Right lobe of liver (tissue), 4 donors: ENCODE measurements at regions not wholly inside any gene's neighbourhood (a gene's known extent, or its start where the extent isn't known, plus 50 kb on each side); places are given as distances from the start of the nearest gene placed in this dataset.

Source experiments
- CTCF ChIP-seq, 4 donors: fragments of 200-600 bp in 3 of 4; fragments of 450-650 bp in 1 of 4; IDR thresholded peaks; one replicate each; pipeline versions ENCODE4 v1.5.1 to v1.8.0; 2016 to 2022; ENCODE audit warnings: antibody characterized with exemption in 4 of 4, mild to moderate bottlenecking in 2 of 4
- POLR2A ChIP-seq: fragments of 450-650 bp; IDR thresholded peaks from one replicate; pipeline ENCODE4 v1.6.1; 2017; ENCODE audit warnings: antibody characterized with exemption, mild to moderate bottlenecking
- donor health status: DM: no; HTN: no; CAD: no.
- donor health status: DM: no; HTN: no; CAD: no.
- donor health status: DM: no; HTN: yes; CAD: no.

GRCh38 chr13:22198641-22199217 lies 527.9 kb downstream of the FGF9 start:
- TF ChIP-seq POLR2A (no peak), CTCF (IDR thresholded peaks at IDR 0.05) (no peak)
